ENCODE measurements at regions not wholly inside any gene's neighbourhood (a gene's known extent, or its start where the extent isn't known, plus 50 kb on each side); places are given as distances from the start of the nearest gene placed in this dataset.

- TF ChIP-seq EZH2 (IDR thresholded peaks at IDR 0.05; ENCODE audit: insufficient read depth, poor library complexity, severe bottlenecking): no peak
- TF ChIP-seq EZH2phosphoT487 (IDR thresholded peaks at IDR 0.05; ENCODE audit: insufficient read depth, low read depth): no peak
Measured at GRCh38 chr5:159854916-159855315, 61.4 kb upstream of the ADRA1B start.

All from GM23248 (cell line).